ENCODE measurements at regions not wholly inside any gene's neighbourhood (a gene's known extent, or its start where the extent isn't known, plus 50 kb on each side); places are given as distances from the start of the nearest gene placed in this dataset.
"Not testable (repeated sequence)": the region's sequence is repeated elsewhere in the genome, so short reads cannot be mapped to it uniquely, and the experiment has no call there.

GRCh38 chr9:41839786-41840185 is 289.4 kb downstream of the CNTNAP3B start:
- H3K27ac ChIP-seq (ENCODE audit: control insufficient read depth, insufficient read depth, low read length); H3K36me3 ChIP-seq (ENCODE audit: control insufficient read depth in 2 of 2, extremely low read depth in 1 of 2, insufficient read depth in 2 of 2, low read length in 2 of 2); FAIRE-seq; H2AFZ ChIP-seq (ENCODE audit: control insufficient read depth, low read length); DNase-seq (ENCODE audit: low read depth, low spot score); dilution Hi-C loops (cut with MboI; ENCODE audit: extremely low pct_ligation_motif_present, low sequenced_read_pairs); H3K4me1 ChIP-seq (ENCODE audit: control insufficient read depth, extremely low read depth, insufficient read depth, low read length); H3K4me2 ChIP-seq (ENCODE audit: control insufficient read depth, extremely low read depth, insufficient read depth, low read depth, low read length); H3K27me3 ChIP-seq (ENCODE audit: control insufficient read depth, extremely low read depth, insufficient read depth, low read length); H3K9me3 ChIP-seq (ENCODE audit: control insufficient read depth, low read depth, low read length); H4K20me1 ChIP-seq (ENCODE audit: control insufficient read depth, extremely low read depth, insufficient read depth, low read length); H3K4me3 ChIP-seq (ENCODE audit: control insufficient read depth in 2 of 3, extremely low read depth in 1 of 3, insufficient read depth in 2 of 3, low read depth in 1 of 3, low read length in 3 of 3); H3K9ac ChIP-seq (ENCODE audit: control insufficient read depth, extremely low read depth, insufficient read depth, low read length); H3K79me2 ChIP-seq (ENCODE audit: control insufficient read depth, insufficient read depth, low read length); H3K9me1 ChIP-seq (ENCODE audit: control insufficient read depth, extremely low read depth, insufficient read depth, low read length): not testable (repeated sequence)

GRCh38 chr9:41838953-41839352 is 290.3 kb downstream of the CNTNAP3B start:
- H2AFZ ChIP-seq (ENCODE audit: control insufficient read depth, low read length); DNase-seq (ENCODE audit: low read depth, low spot score); H3K27ac ChIP-seq (ENCODE audit: control insufficient read depth, insufficient read depth, low read length); dilution Hi-C loops (cut with MboI; ENCODE audit: extremely low pct_ligation_motif_present, low sequenced_read_pairs); H3K4me3 ChIP-seq (ENCODE audit: control insufficient read depth in 2 of 3, extremely low read depth in 1 of 3, insufficient read depth in 2 of 3, low read depth in 1 of 3, low read length in 3 of 3); H3K27me3 ChIP-seq (ENCODE audit: control insufficient read depth, extremely low read depth, insufficient read depth, low read length); H3K9me1 ChIP-seq (ENCODE audit: control insufficient read depth, extremely low read depth, insufficient read depth, low read length); H3K4me2 ChIP-seq (ENCODE audit: control insufficient read depth, extremely low read depth, insufficient read depth, low read depth, low read length); H3K36me3 ChIP-seq (ENCODE audit: control insufficient read depth in 2 of 2, extremely low read depth in 1 of 2, insufficient read depth in 2 of 2, low read length in 2 of 2); H4K20me1 ChIP-seq (ENCODE audit: control insufficient read depth, extremely low read depth, insufficient read depth, low read length); H3K79me2 ChIP-seq (ENCODE audit: control insufficient read depth, insufficient read depth, low read length); H3K9me3 ChIP-seq (ENCODE audit: control insufficient read depth, low read depth, low read length); H3K4me1 ChIP-seq (ENCODE audit: control insufficient read depth, extremely low read depth, insufficient read depth, low read length); FAIRE-seq; H3K9ac ChIP-seq (ENCODE audit: control insufficient read depth, extremely low read depth, insufficient read depth, low read length): not testable (repeated sequence)

- H3K9me1 ChIP-seq (ENCODE audit: control insufficient read depth, extremely low read depth, insufficient read depth, low read length); H3K27ac ChIP-seq (ENCODE audit: control insufficient read depth, insufficient read depth, low read length); FAIRE-seq; H3K9ac ChIP-seq (ENCODE audit: control insufficient read depth, extremely low read depth, insufficient read depth, low read length); H3K4me2 ChIP-seq (ENCODE audit: control insufficient read depth, extremely low read depth, insufficient read depth, low read depth, low read length); dilution Hi-C loops (cut with MboI; ENCODE audit: extremely low pct_ligation_motif_present, low sequenced_read_pairs); H3K27me3 ChIP-seq (ENCODE audit: control insufficient read depth, extremely low read depth, insufficient read depth, low read length); H3K79me2 ChIP-seq (ENCODE audit: control insufficient read depth, insufficient read depth, low read length); H3K9me3 ChIP-seq (ENCODE audit: control insufficient read depth, low read depth, low read length); H3K4me3 ChIP-seq (ENCODE audit: control insufficient read depth in 2 of 3, extremely low read depth in 1 of 3, insufficient read depth in 2 of 3, low read depth in 1 of 3, low read length in 3 of 3); H3K4me1 ChIP-seq (ENCODE audit: control insufficient read depth, extremely low read depth, insufficient read depth, low read length); H3K36me3 ChIP-seq (ENCODE audit: control insufficient read depth in 2 of 2, extremely low read depth in 1 of 2, insufficient read depth in 2 of 2, low read length in 2 of 2); H4K20me1 ChIP-seq (ENCODE audit: control insufficient read depth, extremely low read depth, insufficient read depth, low read length); H2AFZ ChIP-seq (ENCODE audit: control insufficient read depth, low read length); DNase-seq (ENCODE audit: low read depth, low spot score): not testable (repeated sequence)
Observed at GRCh38 chr9:41838562-41838851, 290.7 kb downstream of the CNTNAP3B start.

GRCh38 chr9:41837684-41838561 is 291.3 kb downstream of the CNTNAP3B start:
- DNase-seq (ENCODE audit: low read depth, low spot score); H3K9me3 ChIP-seq (ENCODE audit: control insufficient read depth, low read depth, low read length); H4K20me1 ChIP-seq (ENCODE audit: control insufficient read depth, extremely low read depth, insufficient read depth, low read length); H3K4me3 ChIP-seq (ENCODE audit: control insufficient read depth in 2 of 3, extremely low read depth in 1 of 3, insufficient read depth in 2 of 3, low read depth in 1 of 3, low read length in 3 of 3); FAIRE-seq; H3K4me2 ChIP-seq (ENCODE audit: control insufficient read depth, extremely low read depth, insufficient read depth, low read depth, low read length); H3K27ac ChIP-seq (ENCODE audit: control insufficient read depth, insufficient read depth, low read length); H3K9ac ChIP-seq (ENCODE audit: control insufficient read depth, extremely low read depth, insufficient read depth, low read length); dilution Hi-C loops (cut with MboI; ENCODE audit: extremely low pct_ligation_motif_present, low sequenced_read_pairs); H3K79me2 ChIP-seq (ENCODE audit: control insufficient read depth, insufficient read depth, low read length); H3K27me3 ChIP-seq (ENCODE audit: control insufficient read depth, extremely low read depth, insufficient read depth, low read length); H3K9me1 ChIP-seq (ENCODE audit: control insufficient read depth, extremely low read depth, insufficient read depth, low read length); H3K36me3 ChIP-seq (ENCODE audit: control insufficient read depth in 2 of 2, extremely low read depth in 1 of 2, insufficient read depth in 2 of 2, low read length in 2 of 2); H2AFZ ChIP-seq (ENCODE audit: control insufficient read depth, low read length); H3K4me1 ChIP-seq (ENCODE audit: control insufficient read depth, extremely low read depth, insufficient read depth, low read length): not testable (repeated sequence)

- FAIRE-seq; dilution Hi-C loops (cut with MboI; ENCODE audit: extremely low pct_ligation_motif_present, low sequenced_read_pairs); H3K36me3 ChIP-seq (ENCODE audit: control insufficient read depth in 2 of 2, extremely low read depth in 1 of 2, insufficient read depth in 2 of 2, low read length in 2 of 2); DNase-seq (ENCODE audit: low read depth, low spot score); H3K4me2 ChIP-seq (ENCODE audit: control insufficient read depth, extremely low read depth, insufficient read depth, low read depth, low read length); H2AFZ ChIP-seq (ENCODE audit: control insufficient read depth, low read length); H3K4me3 ChIP-seq (ENCODE audit: control insufficient read depth in 2 of 3, extremely low read depth in 1 of 3, insufficient read depth in 2 of 3, low read depth in 1 of 3, low read length in 3 of 3); H3K9ac ChIP-seq (ENCODE audit: control insufficient read depth, extremely low read depth, insufficient read depth, low read length); H3K27ac ChIP-seq (ENCODE audit: control insufficient read depth, insufficient read depth, low read length); H3K4me1 ChIP-seq (ENCODE audit: control insufficient read depth, extremely low read depth, insufficient read depth, low read length); H3K9me1 ChIP-seq (ENCODE audit: control insufficient read depth, extremely low read depth, insufficient read depth, low read length); H4K20me1 ChIP-seq (ENCODE audit: control insufficient read depth, extremely low read depth, insufficient read depth, low read length); H3K9me3 ChIP-seq (ENCODE audit: control insufficient read depth, low read depth, low read length); H3K79me2 ChIP-seq (ENCODE audit: control insufficient read depth, insufficient read depth, low read length); H3K27me3 ChIP-seq (ENCODE audit: control insufficient read depth, extremely low read depth, insufficient read depth, low read length): not testable (repeated sequence)
Observed at GRCh38 chr9:41833108-41833507, 296.1 kb downstream of the CNTNAP3B start.
